ENCODE measurements at regions not wholly inside any gene's neighbourhood (a gene's known extent, or its start where the extent isn't known, plus 50 kb on each side); places are given as distances from the start of the nearest gene placed in this dataset.

DNA sequence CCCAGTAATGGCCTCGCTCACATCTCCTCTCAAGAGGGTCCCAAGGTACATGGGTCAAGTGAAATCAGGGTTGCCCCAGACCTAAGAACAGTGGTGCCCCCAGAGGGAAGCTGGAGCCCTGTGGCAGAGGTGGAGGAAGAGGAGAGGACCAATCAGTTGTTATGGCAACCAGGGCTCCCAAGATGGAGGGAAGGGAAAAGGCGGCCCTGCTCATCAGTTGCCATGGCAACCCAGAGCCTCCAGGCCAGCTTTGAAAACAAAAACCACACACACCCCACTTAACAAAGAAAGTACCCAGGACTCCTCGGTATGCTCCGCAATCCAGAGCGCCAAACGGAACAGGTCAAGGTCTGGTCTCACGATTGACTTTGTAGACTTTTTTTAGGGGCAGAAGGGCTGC is 53.5 kb upstream of the SLC35C1 start:
- H3K79me2 ChIP-seq (ENCODE audit: insufficient read depth, low read length) = no peaks in the 10 kb centered on the region
- H2AFZ ChIP-seq (ENCODE audit: low read length) = no peak overlapping the region
- no peak for TF ChIP-seq EZH2phosphoT487 (IDR thresholded peaks at IDR 0.05; ENCODE audit: borderline replicate concordance)
- TF ChIP-seq, protein P1, sequence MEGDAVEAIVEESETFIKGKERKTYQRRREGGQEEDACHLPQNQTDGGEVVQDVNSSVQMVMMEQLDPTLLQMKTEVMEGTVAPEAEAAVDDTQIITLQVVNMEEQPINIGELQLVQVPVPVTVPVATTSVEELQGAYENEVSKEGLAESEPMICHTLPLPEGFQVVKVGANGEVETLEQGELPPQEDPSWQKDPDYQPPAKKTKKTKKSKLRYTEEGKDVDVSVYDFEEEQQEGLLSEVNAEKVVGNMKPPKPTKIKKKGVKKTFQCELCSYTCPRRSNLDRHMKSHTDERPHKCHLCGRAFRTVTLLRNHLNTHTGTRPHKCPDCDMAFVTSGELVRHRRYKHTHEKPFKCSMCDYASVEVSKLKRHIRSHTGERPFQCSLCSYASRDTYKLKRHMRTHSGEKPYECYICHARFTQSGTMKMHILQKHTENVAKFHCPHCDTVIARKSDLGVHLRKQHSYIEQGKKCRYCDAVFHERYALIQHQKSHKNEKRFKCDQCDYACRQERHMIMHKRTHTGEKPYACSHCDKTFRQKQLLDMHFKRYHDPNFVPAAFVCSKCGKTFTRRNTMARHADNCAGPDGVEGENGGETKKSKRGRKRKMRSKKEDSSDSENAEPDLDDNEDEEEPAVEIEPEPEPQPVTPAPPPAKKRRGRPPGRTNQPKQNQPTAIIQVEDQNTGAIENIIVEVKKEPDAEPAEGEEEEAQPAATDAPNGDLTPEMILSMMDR (conservative IDR thresholded peaks at IDR 0.05; ENCODE audit: low read length) = no peak
- no peaks in the 10 kb centered on the region for H3K9me3 ChIP-seq (ENCODE audit: insufficient read depth, low read depth, low read length)
- H3F3A ChIP-seq (ENCODE audit: low read depth) = no peaks in the 10 kb centered on the region
- H3K4me3 ChIP-seq (ENCODE audit: low read length, poor library complexity, severe bottlenecking) = no peak overlapping the region
- H3K4me2 ChIP-seq (ENCODE audit: low read depth, low read length, poor library complexity, severe bottlenecking) = no peak overlapping the region
- no peaks in the 10 kb centered on the region for H4K20me1 ChIP-seq (ENCODE audit: insufficient read depth, low read length, poor library complexity, severe bottlenecking)
- H3K9me2 ChIP-seq (replicated peaks; ENCODE audit: low read depth, low read length) = no peaks in the 10 kb centered on the region
- no peaks in the 10 kb centered on the region for H3K27me3 ChIP-seq (ENCODE audit: insufficient read depth, low read length, poor library complexity, severe bottlenecking)
- no peaks in the 10 kb centered on the region for H3K4me1 ChIP-seq (ENCODE audit: insufficient read depth, low read length, poor library complexity, severe bottlenecking)
- no peaks in the 10 kb centered on the region for H3K36me3 ChIP-seq (ENCODE audit: insufficient read depth, low read length)
- no peak overlapping the region for H3K9ac ChIP-seq (ENCODE audit: low read depth, low read length, poor library complexity, severe bottlenecking)

DNA sequence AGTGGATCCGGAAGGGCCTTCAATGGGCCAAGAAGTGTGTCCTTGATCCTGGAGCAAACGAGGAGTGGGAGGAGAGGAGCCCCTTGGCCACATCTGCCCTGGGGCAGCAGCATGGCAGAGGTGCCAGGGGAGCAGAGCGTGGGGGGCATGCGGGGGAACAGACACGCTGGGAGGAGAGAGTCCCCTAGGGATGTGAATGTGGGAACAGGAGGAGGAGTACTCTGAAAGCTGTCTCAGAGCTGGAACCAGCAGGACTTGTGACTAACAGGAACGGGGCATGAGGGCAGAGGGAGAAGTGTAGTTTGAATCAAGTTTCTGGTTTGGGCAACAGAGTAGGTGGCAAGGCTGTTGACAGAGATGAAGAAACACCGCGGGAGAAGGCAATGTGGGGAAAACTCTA is 54.5 kb upstream of the SLC35C1 start:
- TF ChIP-seq, protein P1 (conservative IDR thresholded peaks at IDR 0.05; ENCODE audit: low read length) = no peak
- no peak for TF ChIP-seq EZH2phosphoT487 (IDR thresholded peaks at IDR 0.05; ENCODE audit: borderline replicate concordance)
- no peak overlapping the region for H3K9ac ChIP-seq (ENCODE audit: low read depth, low read length, poor library complexity, severe bottlenecking)
- H4K20me1 ChIP-seq (ENCODE audit: insufficient read depth, low read length, poor library complexity, severe bottlenecking) = no peaks in the 10 kb centered on the region
- H3K4me2 ChIP-seq (ENCODE audit: low read depth, low read length, poor library complexity, severe bottlenecking) = no peak overlapping the region
- H3K4me1 ChIP-seq (ENCODE audit: insufficient read depth, low read length, poor library complexity, severe bottlenecking) = no peaks in the 10 kb centered on the region
- H3K9me2 ChIP-seq (replicated peaks; ENCODE audit: low read depth, low read length) = no peaks in the 10 kb centered on the region
- no peak overlapping the region for H3K4me3 ChIP-seq (ENCODE audit: low read length, poor library complexity, severe bottlenecking)
- no peaks in the 10 kb centered on the region for H3K27me3 ChIP-seq (ENCODE audit: insufficient read depth, low read length, poor library complexity, severe bottlenecking)
- H2AFZ ChIP-seq (ENCODE audit: low read length) = no peak overlapping the region
- no peaks in the 10 kb centered on the region for H3K36me3 ChIP-seq (ENCODE audit: insufficient read depth, low read length)
- H3K9me3 ChIP-seq (ENCODE audit: insufficient read depth, low read depth, low read length) = no peaks in the 10 kb centered on the region
- no peaks in the 10 kb centered on the region for H3K79me2 ChIP-seq (ENCODE audit: insufficient read depth, low read length)
- no peaks in the 10 kb centered on the region for H3F3A ChIP-seq (ENCODE audit: low read depth)

DNA sequence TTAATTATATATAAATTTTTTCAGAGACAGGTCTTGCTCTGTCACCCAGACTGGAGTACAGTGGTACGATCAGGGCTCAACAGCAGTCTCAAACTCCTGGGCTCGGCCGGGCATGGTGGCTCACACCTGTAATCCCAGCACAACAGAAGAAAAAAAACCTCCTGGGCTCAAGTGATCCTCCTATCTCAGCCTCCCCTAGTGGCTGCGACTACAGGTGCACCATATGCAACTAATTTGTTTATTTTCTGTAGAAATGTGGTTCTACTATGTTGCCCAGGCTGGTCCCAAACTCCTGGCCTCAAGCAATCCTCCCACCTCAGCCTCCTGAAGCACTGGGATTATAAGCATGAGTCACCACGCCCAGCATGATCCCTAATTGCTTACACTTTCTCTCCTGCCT is 56.1 kb upstream of the SLC35C1 start:
- Histone ChIP-seq H3K4me1 (ENCODE audit: insufficient read depth, low read length, poor library complexity, severe bottlenecking) (no peaks in the 10 kb centered on the region), H4K20me1 (ENCODE audit: insufficient read depth, low read length, poor library complexity, severe bottlenecking) (no peaks in the 10 kb centered on the region), H3F3A (ENCODE audit: low read depth) (no peaks in the 10 kb centered on the region), H2AFZ (ENCODE audit: low read length) (no peak overlapping the region), H3K9me3 (ENCODE audit: insufficient read depth, low read depth, low read length) (no peaks in the 10 kb centered on the region), H3K4me2 (ENCODE audit: low read depth, low read length, poor library complexity, severe bottlenecking) (no peak overlapping the region), H3K27me3 (ENCODE audit: insufficient read depth, low read length, poor library complexity, severe bottlenecking) (no peaks in the 10 kb centered on the region), H3K79me2 (ENCODE audit: insufficient read depth, low read length) (no peaks in the 10 kb centered on the region), H3K4me3 (ENCODE audit: low read length, poor library complexity, severe bottlenecking) (no peak overlapping the region), H3K36me3 (ENCODE audit: insufficient read depth, low read length) (no peaks in the 10 kb centered on the region), H3K9ac (ENCODE audit: low read depth, low read length, poor library complexity, severe bottlenecking) (no peak overlapping the region), H3K9me2 (replicated peaks; ENCODE audit: low read depth, low read length) (no peaks in the 10 kb centered on the region)
- TF ChIP-seq, protein P1 (conservative IDR thresholded peaks at IDR 0.05; ENCODE audit: low read length) = peak; percentile 32; the same call in 1 of the 2 replicates
- TF ChIP-seq EZH2phosphoT487 (IDR thresholded peaks at IDR 0.05; ENCODE audit: borderline replicate concordance) = no peak
